Stromal cell of bone marrow (primary cell): ENCODE measurements at regions not wholly inside any gene's neighbourhood (a gene's known extent, or its start where the extent isn't known, plus 50 kb on each side); places are given as distances from the start of the nearest gene placed in this dataset.

Experiments
- DNase-seq: peaks from one replicate; pipeline ENCODE4 v3.0.0-alpha.2; 2012; ENCODE audit warnings: low read depth

DNA sequence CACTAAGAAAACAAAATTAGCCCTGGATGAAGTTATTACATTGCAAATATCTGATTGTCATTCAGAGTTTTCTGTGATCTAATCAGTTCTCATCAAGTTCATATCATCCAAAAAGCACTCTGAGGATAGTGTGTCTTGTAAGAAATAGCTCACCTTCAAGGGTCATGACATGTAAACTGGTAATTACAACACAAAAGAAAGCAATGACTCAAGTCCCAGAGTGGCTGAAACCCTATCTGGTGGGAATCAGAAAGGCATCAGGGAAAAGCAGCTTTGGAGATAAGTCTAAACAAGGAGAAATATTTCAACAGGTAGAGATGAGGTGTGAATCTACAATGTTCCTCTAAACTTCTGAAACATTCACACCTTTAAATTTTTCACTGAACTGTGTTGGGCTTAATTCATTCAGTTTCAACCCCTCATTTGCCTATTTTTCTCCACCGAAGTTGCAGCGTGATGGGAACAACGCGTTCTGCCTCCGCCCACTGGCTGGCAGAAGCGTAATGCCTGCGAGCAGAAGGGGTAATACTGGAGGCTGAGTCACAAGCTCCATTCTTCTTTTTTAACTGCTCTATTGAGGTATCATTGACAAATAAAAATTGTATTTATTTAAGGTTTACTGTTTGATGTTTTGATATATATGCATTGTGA lies 155.2 kb upstream of the IPO5 start:
- no peak for DNase-seq

DNA sequence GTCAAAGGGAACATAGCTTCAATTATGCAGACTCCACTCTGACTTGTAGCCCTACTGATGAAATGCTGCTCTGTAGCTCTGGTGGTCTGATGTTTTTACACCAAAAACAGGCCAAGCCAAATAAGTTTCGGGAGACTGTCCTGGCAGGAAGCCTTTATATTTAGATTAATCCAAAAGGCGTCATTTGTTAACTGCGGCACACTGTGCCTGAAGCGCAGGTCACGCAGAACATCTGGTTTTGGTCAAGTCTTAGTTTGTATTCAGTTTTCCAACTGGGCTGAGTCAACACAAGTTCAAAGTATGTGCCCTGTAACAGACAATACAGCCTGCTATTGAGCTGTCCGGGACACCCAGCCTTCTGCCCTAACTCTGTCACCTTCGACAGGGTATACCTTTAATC lies 154.6 kb upstream of the IPO5 start:
- no peak for DNase-seq

DNA sequence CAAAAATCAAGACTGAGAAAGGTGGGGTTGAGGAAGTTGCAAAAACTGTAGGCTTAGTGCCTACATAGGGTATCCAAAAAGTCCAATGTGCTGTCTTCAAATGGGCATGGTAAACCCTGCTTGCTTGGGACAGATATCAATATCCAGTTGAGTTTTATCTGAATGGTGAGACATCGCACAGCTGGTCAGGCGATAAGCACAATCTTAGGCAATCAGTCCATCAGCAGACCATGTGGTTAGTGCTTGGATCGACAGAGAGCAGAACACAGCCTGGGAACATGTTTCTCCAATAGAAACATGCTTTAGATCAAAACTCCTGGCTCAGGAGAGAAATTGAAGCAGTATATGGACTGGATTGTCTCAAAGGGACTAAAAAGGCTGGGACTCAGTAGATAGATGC lies 151.3 kb upstream of the IPO5 start:
- no peak for DNase-seq

DNA sequence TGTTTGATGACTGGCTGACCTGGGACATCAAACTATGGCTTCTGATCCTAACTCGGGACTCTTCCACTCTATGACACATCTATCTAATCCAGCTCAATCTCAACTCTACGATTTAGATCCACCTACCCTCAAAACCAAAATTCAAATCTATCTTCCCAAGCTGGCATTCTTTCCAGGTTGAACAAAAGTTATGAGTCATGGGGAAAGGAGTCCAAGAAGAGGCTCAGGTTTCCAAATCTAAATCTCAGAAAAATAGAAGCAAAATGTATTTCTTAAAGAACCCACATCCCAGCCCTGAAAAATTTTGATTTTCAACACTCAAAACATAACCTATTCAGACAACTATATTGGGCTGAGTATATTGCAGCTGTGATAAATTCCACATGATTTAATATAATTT lies 143.9 kb upstream of the IPO5 start:
- no peak for DNase-seq

DNA sequence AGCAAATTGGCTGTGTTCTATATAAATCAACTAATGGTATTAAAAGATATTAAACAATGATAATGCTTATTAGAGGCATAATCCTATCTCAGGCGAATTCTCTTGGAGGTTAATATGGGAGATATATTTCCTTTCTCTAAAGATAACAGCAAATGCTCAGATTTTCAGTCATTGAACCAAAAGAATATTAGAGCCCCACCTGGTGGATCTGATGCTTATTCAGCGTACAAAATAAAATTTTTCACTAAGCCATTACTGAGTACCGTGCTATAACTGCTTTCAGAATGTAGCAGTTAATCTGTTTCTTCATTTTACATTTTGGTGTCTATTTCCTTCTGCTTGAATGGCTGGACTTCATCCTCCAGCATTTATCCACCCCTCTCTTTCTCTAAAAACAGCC lies 143.3 kb upstream of the IPO5 start:
- no peak for DNase-seq

DNA sequence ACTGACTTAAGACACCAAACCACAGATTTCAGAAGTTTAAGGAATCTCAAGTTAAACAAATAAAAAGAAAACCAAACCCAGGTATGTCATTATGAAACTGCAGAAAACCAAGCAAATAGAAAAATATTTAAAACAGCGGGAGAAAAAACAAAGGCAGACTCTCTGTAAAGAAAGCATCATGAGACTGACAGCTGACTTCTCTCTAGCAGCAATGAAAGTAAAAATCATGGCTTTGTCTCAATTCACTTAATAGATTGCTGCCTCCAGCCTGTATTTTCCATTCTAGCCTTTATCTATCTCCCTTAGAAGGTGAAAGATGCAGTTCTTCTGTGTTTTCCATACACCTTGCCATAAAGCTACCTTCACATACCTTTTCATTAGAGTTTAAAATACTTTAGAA lies 131.1 kb upstream of the IPO5 start:
- no peak for DNase-seq

DNA sequence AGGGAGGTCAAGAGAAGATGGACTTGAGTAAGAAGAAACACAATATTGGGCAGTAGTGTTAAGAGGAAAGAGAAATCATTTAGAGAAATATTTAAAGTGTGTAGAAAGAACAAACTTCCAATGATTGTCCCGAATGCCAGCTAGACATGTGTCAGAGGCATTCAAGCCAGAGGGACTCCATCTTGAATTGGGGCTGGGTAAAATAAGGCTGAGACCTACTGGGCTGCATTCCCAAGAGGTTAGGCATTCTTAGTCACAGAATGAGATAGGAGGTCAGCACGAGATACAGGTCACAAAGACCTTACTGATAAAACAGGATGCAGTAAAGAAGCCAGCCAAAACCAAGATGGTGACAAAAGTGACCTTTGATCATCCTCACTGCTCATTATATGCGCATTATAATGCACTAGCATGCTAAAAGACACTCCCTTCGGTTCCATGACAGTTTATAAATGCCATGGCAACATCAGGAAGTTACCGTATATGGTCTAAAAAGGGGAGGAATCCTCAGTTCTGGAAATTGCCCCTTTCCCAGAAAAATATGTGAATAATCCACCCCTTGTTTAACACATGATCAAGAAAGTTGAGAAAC lies 127.0 kb upstream of the IPO5 start:
- DNase-seq: no peak

DNA sequence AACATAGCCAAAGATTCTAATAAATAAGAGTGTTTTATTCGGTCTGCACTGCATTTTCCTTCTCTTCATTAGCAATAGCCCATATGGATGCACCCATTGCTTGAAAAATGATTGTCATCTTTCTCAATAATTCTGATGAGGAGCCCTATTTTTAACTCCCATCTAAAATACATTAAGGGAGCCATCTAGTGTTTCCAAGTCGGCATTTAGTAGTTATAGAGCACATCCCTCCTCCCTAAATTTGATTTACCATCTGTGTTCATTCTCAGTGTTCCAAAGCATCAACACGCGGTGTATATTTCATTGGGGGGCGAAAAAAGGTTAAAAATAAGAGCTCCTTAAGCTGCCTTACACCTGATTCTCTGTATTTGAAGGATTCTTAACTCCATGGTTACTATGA lies 119.2 kb upstream of the IPO5 start:
- no peak for DNase-seq

DNA sequence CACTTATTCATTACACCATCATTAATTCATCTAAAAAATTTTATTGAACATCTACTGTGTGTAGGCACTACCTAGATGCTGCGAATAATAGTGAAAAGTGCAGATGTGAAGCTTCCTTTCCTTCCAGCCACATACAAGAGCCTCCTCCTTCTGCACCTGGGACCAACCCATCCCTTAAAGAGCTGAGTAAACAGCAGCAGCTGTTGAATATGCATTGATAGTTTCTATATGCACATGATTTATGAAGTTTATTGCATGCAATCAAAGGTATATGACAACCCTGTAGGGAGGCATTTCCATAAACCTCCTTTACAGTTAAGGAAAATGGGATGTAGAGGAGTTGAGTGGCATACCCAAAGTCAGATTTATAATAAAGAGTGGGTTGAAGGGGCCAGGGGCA lies 110.3 kb upstream of the IPO5 start:
- no peak for DNase-seq

DNA sequence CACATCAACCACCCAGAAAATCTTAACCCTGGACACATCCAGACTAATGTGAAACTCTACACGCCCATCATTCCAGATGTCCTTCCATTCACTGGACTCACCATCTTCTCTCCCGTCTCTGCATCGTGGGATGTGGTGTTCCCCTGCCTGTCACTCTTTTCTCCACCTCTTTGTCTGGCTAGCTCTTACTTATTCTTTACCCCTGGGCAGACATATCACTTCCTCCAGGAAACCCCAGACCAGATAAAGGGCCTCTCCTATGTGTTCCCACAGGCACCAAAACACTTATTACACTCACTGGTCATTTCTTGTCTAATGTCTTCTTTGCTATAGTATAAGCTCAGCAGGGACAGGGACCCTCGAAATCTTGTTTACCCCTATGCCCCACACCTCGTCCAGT lies 109.3 kb upstream of the IPO5 start:
- no peak for DNase-seq

DNA sequence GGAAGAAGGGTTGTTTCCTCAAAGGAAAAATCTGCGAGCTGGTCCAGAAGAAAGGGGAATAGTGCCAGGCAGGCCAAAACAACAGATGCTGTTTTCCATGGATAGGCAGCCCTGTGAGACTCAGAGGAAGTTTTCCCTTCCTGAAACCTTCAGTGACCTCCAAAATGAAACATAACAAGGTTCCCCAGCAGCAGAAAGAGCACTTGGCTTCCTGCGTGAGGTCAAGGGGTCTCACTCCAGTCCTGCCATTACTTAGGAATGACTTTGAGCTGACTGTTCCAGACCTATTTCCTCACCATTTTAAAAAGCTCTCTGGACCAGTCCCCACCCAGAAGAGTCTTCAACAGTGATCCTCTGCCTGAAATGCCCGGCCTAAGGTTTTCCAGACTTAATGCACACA lies 104.6 kb upstream of the IPO5 start:
- DNase-seq: no peak

DNA sequence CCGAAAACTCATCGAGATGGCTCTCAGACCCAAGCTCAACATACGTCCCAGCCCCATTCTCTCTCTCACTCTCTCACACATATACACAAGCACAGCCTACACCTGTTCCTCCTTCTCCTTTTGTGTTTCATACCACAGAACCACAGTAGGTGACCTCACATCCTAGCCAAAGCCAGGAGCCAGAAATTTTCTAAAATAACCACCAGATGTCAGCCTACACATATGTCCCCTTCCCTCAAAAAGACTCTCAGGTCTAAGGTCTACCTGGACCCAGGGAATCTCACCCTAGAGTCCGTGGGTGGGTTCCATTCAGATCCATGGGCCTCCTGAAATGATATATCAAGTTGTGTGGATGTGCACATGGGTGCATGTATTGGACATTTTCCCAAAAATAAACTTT lies 104.2 kb upstream of the IPO5 start:
- DNase-seq: no peak

DNA sequence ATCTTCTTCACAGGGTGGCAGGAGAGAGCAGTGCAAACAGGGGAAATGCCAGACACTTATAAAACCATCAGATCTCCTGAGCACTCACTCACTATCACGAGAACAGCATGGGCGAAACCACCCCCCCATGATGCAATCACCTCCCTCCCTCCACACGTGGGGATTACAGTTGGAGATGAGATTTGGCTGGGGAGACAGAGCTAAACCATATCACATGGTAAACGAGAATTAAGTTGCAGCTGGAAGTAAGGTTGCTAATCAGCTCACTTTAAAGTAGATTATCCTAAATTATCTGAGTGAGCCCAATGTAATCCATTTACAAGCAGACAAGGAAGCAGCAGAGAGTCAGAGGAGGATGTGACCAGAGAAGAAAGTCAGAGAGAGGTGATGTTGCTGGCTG lies 102.2 kb upstream of the IPO5 start:
- no peak for DNase-seq

DNA sequence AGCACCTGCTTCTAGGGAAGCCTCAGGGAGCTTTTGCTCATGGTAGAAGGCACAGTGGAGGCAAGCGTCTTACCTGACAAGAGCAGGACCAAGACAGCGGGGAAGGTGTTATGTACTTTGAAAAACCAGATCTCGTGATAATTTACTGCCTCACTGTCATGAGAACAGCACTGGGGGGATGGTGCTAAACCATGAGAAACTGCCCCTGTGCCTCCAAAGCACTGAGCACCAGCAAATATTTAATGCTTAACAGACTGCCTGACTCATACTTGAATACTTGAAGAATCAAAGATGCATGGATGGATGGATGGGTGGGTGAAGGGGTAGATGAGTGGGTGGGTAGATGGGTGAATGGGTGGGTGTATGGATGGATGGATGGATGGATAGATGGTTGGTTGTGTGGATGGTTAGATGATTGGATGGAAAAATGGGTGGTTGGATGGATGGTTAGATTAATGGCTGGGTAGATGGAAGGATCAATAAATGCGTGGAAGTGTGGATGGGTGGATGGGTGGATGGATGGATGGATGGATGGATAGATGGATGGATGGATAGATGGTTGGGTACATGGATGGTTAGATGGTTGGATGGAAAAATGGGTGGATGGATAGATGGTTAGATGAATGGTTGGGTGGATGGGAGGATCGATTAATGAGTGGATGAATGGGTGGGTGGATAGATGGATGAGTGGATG lies 101.1 kb upstream of the IPO5 start:
- DNase-seq: no peak

DNA sequence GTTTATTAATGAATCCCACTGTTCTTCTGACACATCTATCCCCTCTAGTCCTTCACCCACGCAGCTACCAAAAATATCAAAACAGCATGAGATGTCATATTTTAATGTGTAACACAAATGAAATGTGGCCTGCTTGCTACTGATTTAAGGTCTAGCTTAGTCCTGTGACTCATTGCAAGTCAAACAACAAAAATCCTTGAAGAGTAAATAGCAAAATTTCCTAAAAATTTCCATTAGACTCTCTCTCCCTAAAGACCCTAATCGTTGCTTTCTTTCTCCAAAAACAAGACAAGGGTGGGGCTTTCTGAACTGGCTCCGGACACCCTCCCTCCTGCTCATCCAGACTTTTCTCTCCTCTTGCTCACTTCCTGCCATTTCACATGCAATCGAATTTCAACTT lies 99.9 kb upstream of the IPO5 start:
- DNase-seq: no peak

DNA sequence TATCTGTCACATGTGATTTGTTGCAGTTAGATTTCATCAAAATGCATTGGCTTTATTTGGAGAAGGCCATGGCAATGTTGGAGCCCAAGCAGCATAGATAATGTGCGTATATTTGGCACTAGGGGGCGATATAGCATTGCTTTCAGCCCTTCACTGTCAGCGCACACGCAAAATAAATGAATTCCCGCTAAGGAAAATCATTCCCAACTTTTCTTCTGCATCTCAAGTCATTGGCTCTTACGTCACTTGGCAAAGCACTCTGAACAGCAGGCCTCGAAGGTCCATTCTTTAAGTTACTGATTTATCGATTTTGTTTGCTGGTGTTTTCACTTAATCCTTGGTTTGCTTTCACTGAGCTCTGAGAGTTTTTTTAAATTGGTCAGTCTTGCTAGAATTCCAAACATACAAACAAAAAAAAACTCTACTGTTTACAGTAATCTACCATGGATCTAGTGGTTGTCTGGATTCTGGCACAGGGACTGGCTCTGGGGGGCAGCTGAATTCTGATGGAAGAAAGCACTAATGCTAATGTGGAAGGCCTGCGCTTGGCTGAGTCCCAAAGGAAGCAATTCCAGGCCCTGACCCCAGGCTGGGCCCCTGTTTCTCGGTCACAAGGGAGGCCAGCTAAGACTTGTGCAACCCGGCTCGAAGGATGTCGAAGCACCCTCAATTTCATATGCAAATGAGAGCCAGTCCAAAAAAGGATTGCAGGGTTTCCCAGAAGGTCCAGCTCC lies 97.7 kb upstream of the IPO5 start:
- DNase-seq: peak; percentile 83

DNA sequence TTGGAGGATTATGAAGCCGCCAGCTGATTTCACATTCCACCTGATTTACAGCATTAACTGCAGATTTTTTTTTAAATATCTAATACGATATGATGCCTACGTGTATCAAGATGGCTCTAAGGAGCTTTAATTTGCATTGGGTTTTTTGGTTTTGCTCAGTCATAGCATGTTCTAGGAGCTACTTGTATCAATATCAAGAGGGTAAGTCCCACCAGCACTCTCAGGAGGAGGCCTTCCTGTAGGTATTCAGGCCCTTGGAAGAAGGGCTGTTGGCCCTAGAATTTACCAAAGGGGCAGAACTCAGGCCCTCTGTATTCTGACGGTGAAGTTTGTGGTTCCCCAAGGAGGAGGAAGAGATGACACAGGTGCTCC lies 97.2 kb upstream of the IPO5 start:
- no peak for DNase-seq

DNA sequence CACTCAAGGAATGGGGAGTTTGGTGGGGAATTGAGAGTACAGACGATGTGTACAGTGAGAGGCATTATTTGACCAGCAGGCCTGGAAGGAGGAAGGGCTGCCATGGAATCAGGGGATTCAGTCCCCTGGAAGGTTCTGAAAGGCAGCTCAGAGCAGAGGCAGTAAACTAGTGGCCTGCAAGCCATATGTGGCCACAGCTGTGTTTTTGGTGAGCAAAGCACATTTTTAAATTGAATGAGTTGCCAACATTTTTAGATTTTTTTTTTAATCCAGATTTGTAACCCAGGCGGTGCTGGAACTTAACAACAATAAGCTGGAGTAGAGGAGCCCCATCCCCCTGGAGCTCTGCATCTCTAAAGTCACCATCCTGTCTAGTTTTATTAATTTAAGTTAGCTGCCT lies 95.3 kb upstream of the IPO5 start:
- no peak for DNase-seq

DNA sequence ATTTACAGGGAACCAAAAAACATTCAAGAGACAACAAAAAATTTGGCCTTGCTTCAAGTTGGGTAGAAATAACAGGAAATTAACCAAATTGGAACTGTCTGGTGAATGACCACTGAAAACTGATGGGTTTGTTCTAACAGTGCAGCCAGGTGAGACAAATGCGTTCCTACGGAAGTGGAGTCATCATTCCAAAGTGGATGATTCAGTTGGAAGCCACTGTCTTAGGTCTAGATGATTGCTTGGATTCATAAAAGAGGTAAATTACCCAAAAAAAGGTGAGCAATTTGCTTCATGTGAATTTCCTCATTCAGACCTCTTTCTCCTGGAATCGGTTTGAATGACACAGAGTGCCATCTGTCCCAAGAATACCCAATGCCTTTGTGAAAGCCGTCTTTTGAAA lies 87.1 kb upstream of the IPO5 start:
- no peak for DNase-seq

DNA sequence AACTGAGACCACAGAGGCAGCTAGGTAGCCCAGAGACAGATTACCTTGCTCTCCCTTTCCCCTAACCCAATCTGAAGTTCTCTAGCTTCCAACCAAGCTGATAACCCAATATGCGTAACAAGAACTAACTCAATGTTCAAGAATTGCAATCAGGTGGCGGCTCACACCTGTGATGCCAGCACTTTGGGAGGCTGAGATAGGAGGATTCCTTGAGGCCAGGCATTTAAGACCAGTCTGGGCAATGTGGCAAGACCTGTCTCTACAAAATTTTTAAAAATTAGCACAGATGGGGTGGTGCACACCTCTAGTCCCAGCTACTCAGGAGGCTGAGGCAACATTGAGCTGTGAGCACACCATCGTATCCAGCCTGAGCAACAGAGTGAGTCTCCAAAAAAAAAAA lies 86.7 kb upstream of the IPO5 start:
- DNase-seq: no peak

DNA sequence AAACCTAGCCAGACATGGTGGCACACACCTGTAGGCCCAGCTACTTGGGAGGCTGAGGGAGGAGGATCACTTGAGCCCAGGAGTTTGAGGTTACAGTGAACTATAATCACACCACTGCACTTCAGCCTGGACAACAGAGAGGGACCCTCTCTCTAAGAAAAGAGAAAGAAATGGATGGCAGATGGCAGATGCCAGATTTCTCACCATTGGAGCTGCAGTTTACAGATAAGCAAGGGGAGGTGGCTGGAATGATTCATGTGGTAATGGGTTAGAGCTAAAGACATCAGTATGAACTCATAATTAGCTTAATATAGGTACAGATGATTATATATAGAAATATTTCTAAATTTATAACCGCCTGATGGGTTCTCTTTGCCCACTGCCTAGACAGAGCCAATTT lies 80.1 kb upstream of the IPO5 start:
- no peak for DNase-seq

DNA sequence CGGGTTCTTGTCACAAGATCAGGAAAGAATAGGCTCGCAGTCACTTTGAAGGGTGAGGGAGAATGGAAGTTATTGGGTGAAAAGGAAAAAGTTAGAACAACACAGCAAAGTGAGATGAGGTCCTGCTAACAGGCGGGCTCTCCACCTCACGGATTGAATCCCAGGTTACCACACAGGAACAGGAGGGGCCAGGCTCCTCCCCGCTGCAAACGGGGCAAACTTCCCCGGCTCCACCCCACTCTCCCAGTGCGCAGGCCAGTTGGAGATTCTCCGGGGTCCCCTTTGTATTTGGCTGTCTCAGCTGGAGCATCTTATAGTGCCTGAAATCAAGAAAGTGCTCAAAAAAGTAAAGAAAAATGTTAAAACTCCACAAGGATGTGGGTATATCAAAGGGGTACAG lies 78.3 kb upstream of the IPO5 start:
- no peak for DNase-seq

DNA sequence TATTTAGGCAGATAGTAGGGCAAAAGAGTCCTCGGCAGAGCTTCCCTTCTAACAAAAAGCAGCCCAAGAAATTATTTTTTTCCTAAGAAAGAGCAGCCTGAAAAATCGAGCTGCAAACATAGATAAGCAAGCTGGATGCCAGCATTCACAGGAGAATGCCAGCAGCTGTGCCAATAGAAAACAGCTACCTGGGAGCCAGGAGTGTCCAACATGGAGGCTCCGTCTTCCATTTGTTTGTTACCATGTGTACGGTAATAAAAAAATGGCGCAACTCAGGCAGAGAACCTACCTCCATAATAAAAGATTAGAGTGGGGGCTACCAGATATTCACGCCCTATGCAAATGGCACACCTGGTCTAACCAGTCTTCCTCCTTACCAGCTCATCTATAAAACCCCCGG lies 77.6 kb upstream of the IPO5 start:
- DNase-seq: no peak
